Sigmoid colon (tissue), 4 donors: ENCODE measurements at regions not wholly inside any gene's neighbourhood (a gene's known extent, or its start where the extent isn't known, plus 50 kb on each side); places are given as distances from the start of the nearest gene placed in this dataset.

Experiments
- EP300 ChIP-seq, 4 donors: sonication (generic); formaldehyde crosslinking; IDR thresholded peaks; one replicate each; pipeline ENCODE4 v1.6.1; 2017; ENCODE audit warnings: antibody characterized with exemption in 4 of 4
- POLR2A ChIP-seq, 2 donors: fragments of 450-650 bp; IDR thresholded peaks; one replicate each; pipeline ENCODE4 v1.6.1; 2016; ENCODE audit warnings: antibody characterized with exemption in 2 of 2, mild to moderate bottlenecking in 2 of 2, moderate library complexity in 2 of 2
- TF ChIP-seq, protein P1 (sequence below), 4 experiments: fragments of 450-650 bp in 3 of 4; fragments of 200-600 bp in 1 of 4; IDR thresholded peaks; one replicate each; pipeline ENCODE4 v1.5.1; 2016 to 2019; ENCODE audit warnings: antibody characterized with exemption in 4 of 4, mild to moderate bottlenecking in 3 of 4, moderate library complexity in 2 of 4

DNA sequence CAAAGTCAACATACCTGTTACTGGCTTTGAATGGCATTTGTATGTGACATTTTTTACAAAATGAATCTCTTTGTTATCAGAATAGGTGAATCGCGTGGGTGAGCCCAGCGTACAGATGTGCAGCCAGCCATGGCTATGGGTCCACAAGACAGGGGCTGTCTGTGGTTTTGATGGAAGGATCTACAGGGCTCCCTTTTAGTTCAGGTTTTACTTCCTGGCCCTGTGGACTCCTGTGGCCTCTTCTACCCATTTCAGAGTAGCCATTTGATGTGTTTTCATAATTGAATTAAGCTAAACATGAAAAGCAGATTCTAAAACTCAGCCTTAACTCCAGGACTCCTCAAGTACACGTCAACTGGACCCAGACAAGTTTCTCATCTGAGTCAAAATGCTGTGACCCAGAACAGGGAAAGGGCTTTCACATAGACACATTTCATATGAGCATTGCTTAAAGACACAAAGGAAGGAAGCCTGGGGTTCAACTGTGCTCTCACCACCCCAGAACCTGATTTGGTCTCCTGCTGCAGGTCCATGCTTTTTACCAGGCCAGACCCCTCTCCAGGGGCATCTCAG lies 105.3 kb upstream of the NAA20 start:
- TF ChIP-seq, protein P1, sequence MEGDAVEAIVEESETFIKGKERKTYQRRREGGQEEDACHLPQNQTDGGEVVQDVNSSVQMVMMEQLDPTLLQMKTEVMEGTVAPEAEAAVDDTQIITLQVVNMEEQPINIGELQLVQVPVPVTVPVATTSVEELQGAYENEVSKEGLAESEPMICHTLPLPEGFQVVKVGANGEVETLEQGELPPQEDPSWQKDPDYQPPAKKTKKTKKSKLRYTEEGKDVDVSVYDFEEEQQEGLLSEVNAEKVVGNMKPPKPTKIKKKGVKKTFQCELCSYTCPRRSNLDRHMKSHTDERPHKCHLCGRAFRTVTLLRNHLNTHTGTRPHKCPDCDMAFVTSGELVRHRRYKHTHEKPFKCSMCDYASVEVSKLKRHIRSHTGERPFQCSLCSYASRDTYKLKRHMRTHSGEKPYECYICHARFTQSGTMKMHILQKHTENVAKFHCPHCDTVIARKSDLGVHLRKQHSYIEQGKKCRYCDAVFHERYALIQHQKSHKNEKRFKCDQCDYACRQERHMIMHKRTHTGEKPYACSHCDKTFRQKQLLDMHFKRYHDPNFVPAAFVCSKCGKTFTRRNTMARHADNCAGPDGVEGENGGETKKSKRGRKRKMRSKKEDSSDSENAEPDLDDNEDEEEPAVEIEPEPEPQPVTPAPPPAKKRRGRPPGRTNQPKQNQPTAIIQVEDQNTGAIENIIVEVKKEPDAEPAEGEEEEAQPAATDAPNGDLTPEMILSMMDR (IDR thresholded peaks at IDR 0.05), result no peak
- no peak for TF ChIP-seq POLR2A (IDR thresholded peaks at IDR 0.05)
- TF ChIP-seq EP300 (IDR thresholded peaks at IDR 0.05), result no peak
